Peyer's patch (tissue), 4 donors: ENCODE measurements at regions not wholly inside any gene's neighbourhood (a gene's known extent, or its start where the extent isn't known, plus 50 kb on each side); places are given as distances from the start of the nearest gene placed in this dataset.

ENCODE experiments used
- CTCF ChIP-seq, 6 experiments: fragments of 450-650 bp in 4 of 6; fragments of 200-600 bp in 2 of 6; sonication (generic) in 1 of 6; IDR thresholded peaks; one replicate each; pipeline ENCODE4 v1.5.1; 2017 to 2019; ENCODE audit warnings: antibody characterized with exemption in 6 of 6, mild to moderate bottlenecking in 3 of 6, moderate library complexity in 1 of 6
- POLR2A ChIP-seq, 2 donors: fragments of 450-650 bp; IDR thresholded peaks; one replicate each; pipeline ENCODE4 v1.5.1; 2017; ENCODE audit warnings: antibody characterized with exemption in 2 of 2, mild to moderate bottlenecking in 2 of 2, moderate library complexity in 2 of 2

GRCh38 chrX:6283826-6284225 lies 55.2 kb upstream of the NLGN4X start:
- no peak for TF ChIP-seq POLR2A (IDR thresholded peaks at IDR 0.05)
- no peak for TF ChIP-seq CTCF (IDR thresholded peaks at IDR 0.05)
